Lower leg skin (tissue), 3 donors: ENCODE measurements at regions not wholly inside any gene's neighbourhood (a gene's known extent, or its start where the extent isn't known, plus 50 kb on each side); places are given as distances from the start of the nearest gene placed in this dataset.

Experiments used
- CTCF ChIP-seq, 3 donors: fragments of 450-650 bp; IDR thresholded peaks; one replicate each; pipeline ENCODE4 v1.5.1; 2016; ENCODE audit warnings: antibody characterized with exemption in 3 of 3, mild to moderate bottlenecking in 3 of 3, moderate library complexity in 2 of 3
- POLR2A ChIP-seq, 2 donors: fragments of 450-650 bp; IDR thresholded peaks; one replicate each; pipeline ENCODE4 v1.6.1; 2016 to 2017; ENCODE audit warnings: antibody characterized with exemption in 2 of 2, mild to moderate bottlenecking in 1 of 2, moderate library complexity in 1 of 2

- no peak for TF ChIP-seq POLR2A (IDR thresholded peaks at IDR 0.05)
- no peak for TF ChIP-seq CTCF (IDR thresholded peaks at IDR 0.05)
Observed at GRCh38 chr2:215707608-215708007, 271.7 kb upstream of the FN1 start.
